SIG-M5 treated with dmso at 0.1 percent for 504 hours (cell line): ENCODE measurements at regions not wholly inside any gene's neighbourhood (a gene's known extent, or its start where the extent isn't known, plus 50 kb on each side); places are given as distances from the start of the nearest gene placed in this dataset.
"Not testable (repeated sequence)": the region's sequence is repeated elsewhere in the genome, so short reads cannot be mapped to it uniquely, and the experiment has no call there.

Experiments
- DNase-seq: peaks from one replicate; lab custom pipeline; 2025; ENCODE audit not compliant: unreplicated experiment; lab: John Stamatoyannopoulos, UW

DNA sequence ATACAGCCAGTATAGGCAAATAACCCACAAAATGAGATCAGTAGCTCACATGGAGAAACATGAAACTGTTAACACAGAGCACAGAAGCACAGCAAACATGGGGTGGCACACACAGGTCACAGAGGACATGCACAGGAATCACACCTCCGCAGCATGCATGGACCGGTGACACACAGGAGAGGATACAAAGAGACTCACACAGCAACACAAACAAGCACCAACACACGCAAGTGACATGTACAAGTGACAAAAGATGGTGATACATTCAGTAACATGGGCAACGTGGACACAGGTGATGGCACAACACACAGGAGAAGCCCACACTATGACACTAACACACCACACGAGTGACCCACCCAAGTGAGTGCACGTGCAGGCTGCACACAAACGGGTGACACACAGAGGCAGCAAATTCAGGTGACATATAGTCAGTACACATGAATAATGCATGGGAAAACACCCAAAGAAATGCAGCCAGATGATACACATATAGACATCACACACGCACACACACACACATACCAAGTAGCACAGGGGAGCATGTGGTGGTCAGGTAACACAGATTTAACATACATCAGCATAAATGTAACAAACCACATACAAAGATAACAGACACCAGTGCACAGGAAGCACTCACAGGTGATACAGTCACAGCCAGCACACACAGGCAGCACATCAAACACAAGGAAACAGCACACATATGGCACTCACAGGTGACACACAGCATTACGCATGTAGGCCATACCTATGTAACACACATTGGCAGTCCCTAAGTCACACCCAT, 216.0 kb upstream of the SFSWAP start:
- no peak for DNase-seq

DNA sequence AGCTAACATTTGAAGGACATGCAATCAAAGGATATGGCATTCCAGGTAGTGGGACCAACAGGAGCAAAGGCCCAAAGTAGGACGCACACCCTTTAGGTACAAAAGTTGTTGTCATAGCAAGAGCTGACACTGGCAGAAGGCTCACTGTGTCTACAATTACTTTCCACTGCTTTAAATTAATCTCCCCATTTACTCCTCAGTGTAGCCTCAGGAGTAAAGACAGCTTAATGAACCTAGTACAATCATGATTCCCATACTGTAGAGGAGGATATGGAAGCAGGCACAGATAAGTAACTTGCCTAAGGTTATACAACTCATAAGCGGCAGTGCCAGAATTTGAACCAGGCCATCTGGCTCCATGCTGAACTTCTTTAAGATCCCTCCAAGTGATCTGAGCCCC, 212.9 kb upstream of the SFSWAP start:
- DNase-seq = no peak

DNA sequence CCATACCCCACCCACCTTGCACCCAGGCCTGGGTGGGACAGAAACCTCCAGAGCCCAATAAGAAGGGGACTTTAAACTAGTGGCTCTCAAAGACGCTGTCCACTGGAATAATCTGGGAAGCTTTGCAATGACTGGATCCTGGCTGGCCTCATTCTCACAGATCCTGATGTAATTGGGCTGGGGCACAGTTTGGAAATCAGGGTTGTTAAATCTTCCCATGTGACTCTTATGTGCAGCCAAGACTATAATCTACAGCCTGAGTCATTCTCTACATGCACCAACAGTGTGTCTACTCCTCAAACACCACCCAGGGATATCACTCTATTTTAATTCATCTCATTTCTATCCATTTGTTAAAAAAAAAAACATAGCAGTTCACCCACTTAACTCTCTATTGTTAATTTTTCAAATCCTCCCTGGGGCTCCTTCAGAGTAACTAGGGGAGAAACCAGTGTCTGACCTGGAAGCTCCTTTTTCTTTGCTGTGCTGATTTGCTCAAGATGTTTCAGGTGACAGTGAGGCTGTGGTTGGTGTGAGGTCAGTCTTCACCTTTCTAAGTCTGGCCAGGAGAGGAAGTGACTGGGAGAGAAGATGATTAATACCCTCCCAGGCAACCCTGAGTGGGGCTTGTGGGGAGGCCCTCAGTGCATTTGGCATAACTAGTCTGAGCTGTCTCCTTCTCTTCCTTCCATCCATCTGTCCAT, 211.6 kb upstream of the SFSWAP start:
- DNase-seq = no peak

DNA sequence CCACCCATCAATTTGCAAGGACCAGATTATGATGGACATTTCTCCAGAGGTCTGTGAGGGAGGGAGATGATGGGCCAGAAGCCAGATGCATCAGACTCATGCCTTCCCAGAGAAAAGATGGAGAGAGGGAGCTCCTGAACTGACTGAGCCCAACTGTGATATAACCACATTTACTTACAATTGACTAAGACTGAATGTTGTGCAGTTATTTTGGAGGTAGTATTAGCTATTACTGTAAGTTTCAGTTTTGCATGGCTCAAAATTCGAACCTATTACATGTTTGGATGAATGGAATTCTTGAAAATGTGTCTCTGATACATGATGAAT, 211.1 kb upstream of the SFSWAP start:
- DNase-seq = no peak

DNA sequence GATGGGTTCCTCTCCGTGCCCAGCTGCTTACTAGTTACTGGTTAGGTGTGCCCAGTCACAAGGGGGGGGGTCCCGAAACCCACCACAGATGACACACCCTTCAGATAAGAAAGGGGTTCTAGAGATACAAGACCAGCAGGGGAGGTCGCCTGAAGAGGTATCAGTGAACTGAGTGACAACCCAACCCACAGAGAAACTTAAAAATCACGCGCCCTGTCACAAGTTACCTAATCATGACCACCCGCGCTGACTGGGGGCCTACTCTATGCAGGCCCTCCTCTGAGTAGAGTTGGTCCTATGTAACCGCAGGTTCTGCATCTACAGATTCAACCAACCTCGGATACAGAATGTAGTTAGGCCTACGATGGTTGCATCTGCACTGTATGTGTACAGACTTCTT, 210.3 kb upstream of the SFSWAP start:
- DNase-seq = no peak

DNA sequence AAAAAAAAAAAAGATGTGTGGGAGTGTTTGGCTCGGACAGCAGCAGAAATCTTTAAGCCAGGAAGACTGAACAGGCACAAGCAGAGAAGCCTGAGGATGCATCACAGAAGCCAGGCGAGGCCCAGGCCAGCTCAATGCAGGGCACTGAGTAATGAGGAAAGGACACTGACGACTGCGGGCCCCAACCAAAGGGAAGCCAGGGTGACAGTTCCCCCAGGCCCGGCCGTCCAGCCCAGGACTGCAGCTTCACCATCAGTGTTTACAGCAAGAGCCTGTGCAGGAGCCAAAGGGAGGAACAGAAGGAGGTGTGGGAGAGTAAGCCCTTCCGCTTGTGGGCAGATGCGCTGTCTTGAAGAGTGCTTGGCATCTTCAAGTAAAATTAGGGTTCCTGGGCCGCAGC, 205.3 kb upstream of the SFSWAP start:
- no peak for DNase-seq

DNA sequence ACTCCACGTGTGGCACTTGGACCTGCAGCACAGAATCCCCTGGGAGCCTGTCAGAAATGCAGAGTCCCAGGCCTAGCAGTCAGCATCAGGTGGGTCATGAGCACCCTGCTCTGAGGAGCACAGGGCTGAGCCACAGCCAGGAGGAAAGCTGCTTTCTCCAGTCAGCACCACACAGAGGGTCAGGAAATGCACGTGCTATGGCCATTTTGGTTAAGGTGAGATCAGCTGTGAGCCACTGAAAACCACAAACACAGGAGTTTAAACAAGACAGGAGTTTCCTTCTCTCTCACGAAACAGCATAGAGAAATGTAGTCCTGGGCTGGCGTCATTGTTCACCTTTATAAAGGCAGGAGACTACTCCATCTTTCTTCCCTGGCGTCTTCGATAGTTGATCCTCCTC, 204.5 kb upstream of the SFSWAP start:
- no peak for DNase-seq

DNA sequence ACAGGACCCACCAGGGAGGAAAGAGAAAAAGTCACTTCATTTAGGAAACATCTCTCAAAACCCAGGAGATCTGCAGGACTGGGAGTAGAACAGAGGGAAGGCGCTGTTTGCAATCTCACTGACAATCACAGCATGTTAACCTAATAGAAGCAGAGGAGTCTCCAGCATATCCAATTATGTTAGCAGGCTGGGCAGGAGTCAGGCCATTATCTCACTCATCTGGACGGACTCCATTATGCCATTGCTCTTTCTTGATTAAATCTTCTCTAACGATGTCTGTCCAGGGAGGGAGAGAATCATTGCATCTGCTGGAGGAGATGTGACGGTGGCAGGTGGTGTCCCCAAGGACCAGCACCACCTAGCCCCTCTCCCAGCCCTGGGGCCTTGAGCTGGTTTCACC, 203.8 kb upstream of the SFSWAP start:
- DNase-seq = no peak

DNA sequence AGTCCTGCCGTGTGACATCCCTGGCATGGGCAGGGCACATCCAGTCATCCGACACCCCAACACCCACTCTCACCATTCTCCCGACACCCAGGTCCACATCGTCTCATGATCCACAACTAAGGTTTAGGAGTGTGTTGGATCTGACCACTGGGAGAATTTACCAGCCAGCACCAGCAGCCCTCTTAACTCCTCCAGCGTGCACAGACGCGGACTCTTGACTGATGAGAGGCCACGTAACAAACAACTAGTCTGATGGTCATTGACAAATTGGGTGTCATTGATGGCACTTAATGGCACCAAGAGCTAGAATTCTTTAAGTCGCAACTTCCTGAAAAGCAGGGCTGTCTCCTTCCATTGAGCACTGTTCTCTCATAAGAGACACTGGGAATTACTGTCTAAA, 203.0 kb upstream of the SFSWAP start:
- DNase-seq = no peak

DNA sequence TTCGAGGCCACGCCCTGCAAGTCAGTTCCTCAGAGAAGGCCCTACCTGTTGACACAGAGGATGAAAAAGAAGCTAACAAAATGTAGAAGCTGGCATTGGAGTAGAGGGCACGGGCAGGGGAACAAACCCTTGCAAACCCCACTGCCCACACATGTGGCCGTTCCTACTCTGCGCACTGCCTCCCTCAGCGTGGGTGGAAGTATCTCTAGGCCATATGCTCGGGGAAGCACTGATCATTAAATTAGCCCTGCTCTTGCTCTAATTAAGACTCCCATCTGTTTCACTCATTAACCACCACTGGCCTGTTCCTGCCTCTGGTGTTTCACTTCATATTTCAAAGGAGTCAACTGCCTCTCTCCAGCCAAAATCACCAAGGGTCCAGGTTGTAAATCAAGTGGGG, 201.2 kb upstream of the SFSWAP start:
- DNase-seq = no peak

DNA sequence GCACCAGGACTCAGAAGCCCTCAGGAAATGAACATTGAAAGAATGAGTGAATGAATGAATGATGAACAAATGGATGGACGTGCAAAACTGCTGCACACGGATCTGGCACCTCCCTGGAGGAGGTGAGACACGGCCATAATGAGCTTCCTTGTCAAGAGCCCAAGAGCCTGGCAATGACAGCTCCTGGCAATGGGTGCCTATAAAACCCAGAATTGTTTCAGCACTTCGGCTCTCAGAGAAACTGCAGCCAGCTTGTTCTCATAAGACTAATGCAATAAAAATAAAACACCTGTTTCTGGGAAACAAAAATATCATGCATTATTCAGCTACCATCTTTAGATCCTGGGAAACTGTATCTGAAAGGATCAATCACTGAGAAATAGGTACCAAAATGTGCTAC, 200.5 kb upstream of the SFSWAP start:
- DNase-seq = no peak

DNA sequence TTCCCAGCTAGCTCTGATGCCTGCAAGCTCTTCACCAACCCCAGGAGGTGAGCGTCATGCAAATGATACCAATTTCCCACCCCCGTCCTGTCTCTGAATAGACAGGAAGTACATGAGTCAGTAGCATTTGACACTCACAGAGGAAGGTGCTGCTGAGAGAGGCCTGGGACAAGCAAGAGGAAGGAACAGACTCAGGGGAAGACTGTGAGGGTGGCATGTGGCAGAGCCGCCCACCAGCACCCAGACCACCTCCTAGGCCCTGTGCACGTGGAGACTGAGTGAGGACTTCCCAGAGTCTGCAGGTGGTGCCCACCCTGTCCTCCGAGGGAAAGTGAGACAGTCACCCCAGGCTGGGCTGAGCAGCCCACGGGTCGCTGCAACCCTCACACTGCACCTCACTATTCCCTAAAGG, 199.5 kb upstream of the SFSWAP start:
- peak; percentile 56 for DNase-seq

DNA sequence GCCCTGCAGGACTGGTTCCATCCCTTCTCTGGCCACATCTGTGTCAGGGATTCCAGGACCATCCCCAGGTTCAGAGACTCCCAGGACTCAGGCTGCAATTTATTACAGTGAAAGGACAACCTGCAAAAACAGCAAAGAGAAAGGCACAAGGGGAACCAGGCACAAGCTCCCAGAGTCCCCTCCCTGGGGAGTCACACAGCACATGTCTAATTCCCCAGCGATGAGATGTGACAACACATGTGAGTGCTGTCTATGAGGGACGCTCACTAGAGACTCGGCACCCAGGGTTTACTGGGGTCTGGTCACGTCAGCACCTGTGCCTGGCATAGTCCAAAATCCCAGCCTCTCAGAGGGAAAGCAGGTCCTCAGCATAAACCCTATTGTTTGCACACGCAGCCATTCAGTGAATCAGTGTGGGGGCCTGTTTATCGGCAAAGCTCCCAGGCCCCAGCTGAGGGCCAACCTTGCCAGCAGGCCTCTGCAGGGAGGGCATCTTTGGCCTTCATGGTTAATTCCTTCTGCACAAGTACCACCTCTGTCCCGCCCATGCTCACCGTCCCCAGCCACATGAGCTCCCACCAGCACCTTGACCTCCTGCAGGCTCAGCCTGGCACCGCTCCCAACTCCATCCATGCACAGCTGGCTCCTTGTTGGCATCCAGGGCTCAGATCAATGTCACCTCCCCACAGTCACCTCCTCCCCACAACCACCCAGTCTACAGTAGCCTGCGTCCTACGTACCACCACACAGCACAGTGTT, 198.9 kb upstream of the SFSWAP start:
- no peak for DNase-seq

DNA sequence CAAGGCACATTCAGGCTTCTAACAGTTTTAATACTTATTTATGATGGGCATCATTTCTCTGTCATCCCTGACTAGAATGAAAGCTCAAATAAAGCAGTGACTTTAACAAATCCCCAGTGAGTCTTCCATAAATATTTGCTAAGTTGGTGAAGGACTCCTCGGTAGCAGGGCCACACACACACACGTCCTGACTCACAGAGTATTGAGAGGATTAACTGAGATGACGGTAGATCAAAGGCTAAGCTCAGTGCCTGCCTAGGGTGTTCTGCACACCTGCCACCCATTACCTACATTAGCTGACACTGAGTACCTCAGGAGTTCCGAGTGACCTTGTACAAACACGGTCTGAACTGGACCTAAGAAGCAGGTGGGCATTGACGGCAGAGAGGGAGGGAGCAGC, 197.3 kb upstream of the SFSWAP start:
- no peak for DNase-seq

DNA sequence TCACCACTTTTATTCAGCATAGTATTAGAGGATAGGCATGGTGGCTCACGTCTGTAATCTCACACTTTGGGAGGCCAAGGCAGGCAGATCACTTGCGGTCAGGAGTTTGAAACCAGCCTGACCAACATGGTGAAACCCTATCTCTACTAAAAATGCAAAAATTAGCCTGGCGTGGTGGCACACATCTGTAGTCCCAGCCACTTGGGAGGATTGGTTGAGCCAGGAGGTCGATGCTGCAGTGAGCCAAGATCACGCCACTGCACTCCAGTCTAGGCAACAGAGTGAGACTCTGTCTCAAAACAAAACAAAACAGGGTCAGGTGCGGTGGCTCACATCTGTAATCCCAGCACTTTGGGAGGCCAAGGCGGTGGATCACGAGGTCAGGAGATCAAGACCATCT, 190.3 kb upstream of the SFSWAP start:
- not testable (repeated sequence) for DNase-seq

DNA sequence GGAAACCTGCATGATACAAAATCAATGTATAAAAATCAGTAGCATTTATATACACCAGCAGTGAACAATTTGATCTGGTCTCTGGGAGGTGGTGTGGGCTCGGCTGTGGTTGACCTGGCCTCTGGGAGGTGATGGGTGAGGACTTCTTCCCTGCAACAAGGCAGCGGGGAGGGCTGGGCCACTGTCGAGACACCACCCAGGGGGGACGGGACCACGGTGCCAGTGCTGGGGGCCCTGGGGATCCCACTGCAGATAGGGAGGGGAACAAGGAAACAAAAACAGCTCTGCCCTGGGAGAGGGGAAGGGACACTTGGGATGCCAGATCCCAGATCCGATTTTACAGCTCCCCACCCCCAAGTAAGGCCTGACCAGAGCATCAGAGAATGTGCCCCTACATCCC, 189.6 kb upstream of the SFSWAP start:
- DNase-seq = no peak

DNA sequence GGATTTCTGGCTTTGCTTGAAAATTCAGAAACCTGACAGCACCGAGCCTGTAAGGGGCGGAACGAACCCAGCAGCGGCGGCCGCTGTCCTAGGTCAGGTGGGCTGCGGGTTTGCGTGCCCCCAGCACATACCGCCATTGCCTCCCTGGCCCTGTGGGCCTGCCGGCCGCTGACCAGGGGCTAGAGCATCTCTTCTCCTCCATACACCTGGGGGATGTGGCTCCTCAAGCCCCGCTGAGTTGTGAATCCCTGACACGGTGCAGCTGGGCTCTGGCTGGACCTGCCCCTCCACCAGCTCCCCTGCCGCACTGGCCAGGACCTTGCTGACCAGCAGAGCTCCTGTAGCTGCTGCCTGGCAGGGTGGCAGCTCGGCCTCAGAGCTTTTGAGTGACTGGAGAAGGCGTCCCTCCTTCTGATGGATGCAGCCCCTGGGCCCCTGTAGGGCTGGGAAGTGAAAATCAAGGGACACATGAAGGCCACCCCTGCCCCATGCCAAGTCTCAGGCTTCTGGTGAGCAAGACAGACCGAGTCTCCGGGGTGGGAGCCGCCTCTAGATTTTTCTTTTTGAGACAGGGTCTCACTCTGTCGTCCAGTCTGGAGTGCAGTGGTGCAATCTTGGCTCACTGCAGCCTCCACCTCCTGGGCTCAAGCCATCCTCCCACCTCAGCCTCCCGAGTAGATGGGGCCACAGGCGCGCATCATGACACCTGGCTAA, 184.9 kb upstream of the SFSWAP start:
- DNase-seq = no peak

DNA sequence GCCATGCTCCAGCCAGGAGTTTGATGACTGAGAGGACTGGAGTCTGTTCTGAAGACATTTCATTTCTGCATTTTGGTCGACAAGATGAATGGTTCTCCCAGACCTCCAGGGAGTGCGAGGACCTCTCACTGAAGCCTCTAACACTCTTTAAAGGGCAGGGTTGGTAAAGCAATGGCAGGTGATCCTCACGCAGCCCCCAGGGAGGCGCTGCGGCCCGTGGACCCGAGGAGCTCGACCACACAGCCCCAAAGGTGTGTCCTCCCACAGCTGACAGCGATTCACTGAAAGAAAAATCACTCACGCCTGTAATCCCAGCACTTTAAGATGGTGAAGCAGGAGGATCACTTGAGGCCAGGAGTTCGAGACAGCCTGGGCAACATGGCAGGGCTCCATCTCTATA, 183.8 kb upstream of the SFSWAP start:
- DNase-seq = no peak

DNA sequence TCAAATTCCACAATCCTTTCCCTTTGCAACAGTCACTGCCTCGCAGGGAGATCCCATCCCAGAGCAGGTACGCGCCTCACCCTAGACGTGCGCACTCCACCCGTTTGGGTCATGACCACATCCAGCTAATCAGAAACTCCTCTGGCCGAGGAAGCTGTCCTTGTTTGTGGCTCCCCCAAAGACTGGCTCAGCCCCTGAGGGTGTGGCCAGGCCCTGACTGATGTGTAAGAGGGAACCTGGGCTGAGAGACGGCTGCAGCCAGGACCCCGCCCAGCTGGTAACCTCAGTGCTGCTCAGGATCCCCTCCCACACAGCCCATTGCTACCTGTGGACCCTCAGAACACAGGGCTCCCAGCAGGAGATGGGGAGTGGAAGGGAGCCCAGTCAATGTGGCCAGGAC, 183.2 kb upstream of the SFSWAP start:
- no peak for DNase-seq

DNA sequence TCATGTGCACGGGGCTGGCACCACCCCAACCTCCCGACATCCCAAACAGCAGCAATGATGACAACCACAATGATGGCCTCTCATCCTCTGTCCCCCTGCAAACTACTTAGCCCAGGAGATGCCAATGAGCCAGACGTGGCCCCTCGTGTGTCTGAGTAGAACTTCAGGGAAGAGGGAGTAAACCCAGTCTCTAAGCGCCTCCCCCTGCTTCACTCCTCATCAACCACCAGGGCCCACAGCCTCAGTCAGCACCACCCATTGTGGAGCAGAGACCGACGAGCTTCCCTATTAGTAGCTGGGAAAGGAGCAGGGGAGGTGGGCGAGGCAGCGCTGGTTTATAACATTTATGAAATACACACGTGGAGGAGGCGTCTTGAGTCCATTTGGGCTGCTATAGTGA, 182.7 kb upstream of the SFSWAP start:
- DNase-seq = no peak

DNA sequence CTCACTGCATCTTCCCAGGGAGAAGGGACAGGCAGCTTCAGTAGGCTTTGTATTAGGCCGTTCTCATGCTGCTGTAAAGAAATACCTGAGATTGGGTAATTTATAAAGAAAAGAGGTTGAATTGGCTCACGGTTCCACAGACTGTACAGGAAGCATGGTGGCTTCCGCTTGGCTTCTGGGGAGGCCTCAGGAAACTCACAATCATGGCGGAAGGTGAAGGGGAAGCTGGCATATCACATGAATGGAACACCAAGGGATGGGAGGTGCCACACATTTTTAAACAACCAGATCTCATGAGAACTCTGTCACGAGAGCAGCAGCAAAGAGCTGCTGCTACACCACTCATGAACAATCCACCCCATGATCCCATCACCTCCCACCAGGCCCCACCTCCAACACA, 182.2 kb upstream of the SFSWAP start:
- DNase-seq = no peak
